GM12874 (cell line): ENCODE measurements at regions not wholly inside any gene's neighbourhood (a gene's known extent, or its start where the extent isn't known, plus 50 kb on each side); places are given as distances from the start of the nearest gene placed in this dataset.

ENCODE experiments used
- CTCF ChIP-seq: IDR thresholded peaks from 2 replicates; pipeline ENCODE4 v1.5.1; 2011; ENCODE audit warnings: low read depth, mild to moderate bottlenecking, control low read depth, low read length, moderate library complexity; ENCODE audit not compliant: insufficient read depth

- no peak for TF ChIP-seq CTCF
Measured at GRCh38 chr2:160576054-160576499, 82.5 kb upstream of the RBMS1 start.

GRCh38 chr2:160581035-160581434, 87.4 kb upstream of the RBMS1 start:
- TF ChIP-seq CTCF, result no peak

GRCh38 chr2:160581448-160581847, 87.8 kb upstream of the RBMS1 start:
- TF ChIP-seq CTCF, result no peak

- TF ChIP-seq CTCF, result no peak
Measured at GRCh38 chr2:160582081-160582480, 88.5 kb upstream of the RBMS1 start.

- no peak for TF ChIP-seq CTCF
Measured at GRCh38 chr2:160582490-160583145, 89.0 kb upstream of the RBMS1 start.

- no peak for TF ChIP-seq CTCF
Measured at GRCh38 chr2:160583146-160583535, 89.5 kb upstream of the RBMS1 start.

- no peak for TF ChIP-seq CTCF
Measured at GRCh38 chr2:160583813-160584537, 90.4 kb upstream of the RBMS1 start.
